ENCODE measurements at regions not wholly inside any gene's neighbourhood (a gene's known extent, or its start where the extent isn't known, plus 50 kb on each side); places are given as distances from the start of the nearest gene placed in this dataset.

- TF ChIP-seq POLR2AphosphoS5 (IDR thresholded peaks at IDR 0.05; ENCODE audit: low read depth, low read length) (no peak), POLR2A (IDR thresholded peaks at IDR 0.05; ENCODE audit: low read depth, low read length) (no peak)
These were observed 93.1 kb downstream of the MDH1 start for GRCh38 chr2:63681896-63682295.

Data from GM12892 (cell line).